Smooth muscle cell (in vitro differentiated cells): ENCODE measurements at regions not wholly inside any gene's neighbourhood (a gene's known extent, or its start where the extent isn't known, plus 50 kb on each side); places are given as distances from the start of the nearest gene placed in this dataset.

Source experiments
- DNase-seq: peaks from one replicate; lab custom pipeline; 2025; ENCODE audit not compliant: unreplicated experiment; lab: John Stamatoyannopoulos, UW
- H2AFZ ChIP-seq: fragments of 200-600 bp; sonication (generic); 2 replicates; pipeline ENCODE4 v1.6.0; 2016; ENCODE audit warnings: antibody characterized with exemption, low read depth, mild to moderate bottlenecking
- H3F3A ChIP-seq: fragments of 200-600 bp; sonication (generic); 2 replicates; pipeline ENCODE4 v1.6.0; 2017; ENCODE audit warnings: antibody characterized with exemption, low read depth
- H3K27ac ChIP-seq: fragments of 200-600 bp; sonication (generic); 2 replicates; pipeline ENCODE4 v1.5.1; 2016; ENCODE audit warnings: low read depth, mild to moderate bottlenecking
- H3K27me3 ChIP-seq: fragments of 200-600 bp; sonication (generic); 2 replicates; pipeline ENCODE4 v1.6.1; 2016; ENCODE audit warnings: low read depth, mild to moderate bottlenecking
- H3K36me3 ChIP-seq: fragments of 200-600 bp; sonication (generic); 2 replicates; pipeline ENCODE4 v1.5.1; 2016; ENCODE audit warnings: low read depth
- H3K4me1 ChIP-seq: fragments of 200-600 bp; sonication (generic); 2 replicates; pipeline ENCODE4 v1.5.1; 2016; ENCODE audit warnings: low read depth
- H3K4me2 ChIP-seq: fragments of 200-600 bp; sonication (generic); 2 replicates; pipeline ENCODE4 v1.6.0; 2016; ENCODE audit warnings: mild to moderate bottlenecking
- H3K4me3 ChIP-seq: fragments of 200-600 bp; sonication (generic); 2 replicates; pipeline ENCODE4 v1.5.1; 2016; ENCODE audit warnings: mild to moderate bottlenecking
- H3K79me2 ChIP-seq: fragments of 200-600 bp; sonication (generic); 2 replicates; pipeline ENCODE4 v1.6.0; 2016; ENCODE audit warnings: low read depth, mild to moderate bottlenecking
- H3K9ac ChIP-seq: fragments of 200-600 bp; sonication (generic); 2 replicates; pipeline ENCODE4 v1.6.0; 2016; ENCODE audit warnings: low read depth
- H3K9me3 ChIP-seq: fragments of 200-600 bp; sonication (generic); replicated peaks from 2 replicates; pipeline ENCODE4 v1.5.1; 2016; ENCODE audit warnings: low read depth
- H4K20me1 ChIP-seq: fragments of 200-600 bp; sonication (generic); 2 replicates; pipeline ENCODE4 v1.6.0; 2016; ENCODE audit warnings: low read depth
- WGBS: methylation state at CpG from one replicate; pipeline ENCODE4 v1.1.7; 2016; ENCODE audit warnings: low lambda C conversion rate; 5-methylcytosine and 5-hydroxymethylcytosine counted together
- TF ChIP-seq, protein P1 (sequence below): fragments of 200-600 bp; sonication (generic); IDR thresholded peaks from 2 replicates; pipeline ENCODE4 v1.5.1; 2017; ENCODE audit warnings: borderline replicate concordance, mild to moderate bottlenecking, antibody characterized with exemption; ENCODE audit not compliant: insufficient read depth, poor library complexity, severe bottlenecking

DNA sequence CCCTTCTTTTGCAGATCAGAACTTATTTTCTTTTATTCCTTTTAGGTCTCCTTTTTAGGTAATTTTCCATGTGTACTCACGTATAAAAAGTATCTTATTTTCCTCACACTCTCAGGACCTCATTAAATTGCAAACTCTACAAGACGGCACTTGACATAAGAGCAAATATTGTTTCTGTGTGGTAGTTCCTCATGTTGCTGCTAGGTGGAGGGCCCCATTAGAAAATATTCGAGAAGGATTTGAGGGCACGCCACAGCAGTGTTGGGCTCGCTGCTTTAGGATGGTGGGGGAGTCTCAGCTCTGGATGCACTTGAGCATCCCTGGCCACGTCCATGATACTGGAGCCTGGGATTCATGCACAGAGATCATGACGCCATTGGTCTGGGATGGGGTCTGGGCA, 64.9 kb upstream of the ZFP64 start:
- Histone ChIP-seq H3K27me3 (no peaks in the 10 kb centered on the region), H3K9me3 (no peaks in the 10 kb centered on the region)
- 90% methylated on average over 7 of the region's 7 CpGs for WGBS

DNA sequence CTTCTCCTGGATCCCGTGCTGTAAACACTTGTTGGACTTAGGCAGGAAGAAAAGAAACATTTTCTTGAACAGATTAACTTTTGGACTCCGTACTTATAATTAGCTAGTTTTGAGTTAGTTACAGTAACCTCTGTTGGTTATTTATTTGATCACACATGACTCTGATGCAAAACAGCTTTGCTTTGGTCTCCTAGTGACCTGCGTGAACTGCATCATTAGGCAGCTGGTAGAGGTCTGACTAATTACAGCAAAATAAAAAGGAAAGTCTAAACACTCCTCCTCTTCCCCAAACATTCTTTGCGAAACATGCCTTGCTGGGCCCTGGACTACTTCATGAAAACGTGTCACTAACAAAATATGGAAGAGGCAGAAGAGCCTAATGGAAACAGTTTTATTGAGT, 61.1 kb upstream of the ZFP64 start:
- Histone ChIP-seq H3K4me3 (no peak overlapping the region), H3K36me3 (no peaks in the 10 kb centered on the region), H2AFZ (no peak overlapping the region), H3K9me3 (no peaks in the 10 kb centered on the region), H3K27ac (no peak overlapping the region), H3K4me1 (no peaks in the 10 kb centered on the region), H4K20me1 (no peaks in the 10 kb centered on the region), H3K79me2 (no peaks in the 10 kb centered on the region), H3K9ac (no peak overlapping the region), H3K4me2 (no peak overlapping the region), H3F3A (no peaks in the 10 kb centered on the region), H3K27me3 (no peaks in the 10 kb centered on the region)
- WGBS: 65% methylated on average over 5 of the region's 5 CpGs
- TF ChIP-seq, protein P1, sequence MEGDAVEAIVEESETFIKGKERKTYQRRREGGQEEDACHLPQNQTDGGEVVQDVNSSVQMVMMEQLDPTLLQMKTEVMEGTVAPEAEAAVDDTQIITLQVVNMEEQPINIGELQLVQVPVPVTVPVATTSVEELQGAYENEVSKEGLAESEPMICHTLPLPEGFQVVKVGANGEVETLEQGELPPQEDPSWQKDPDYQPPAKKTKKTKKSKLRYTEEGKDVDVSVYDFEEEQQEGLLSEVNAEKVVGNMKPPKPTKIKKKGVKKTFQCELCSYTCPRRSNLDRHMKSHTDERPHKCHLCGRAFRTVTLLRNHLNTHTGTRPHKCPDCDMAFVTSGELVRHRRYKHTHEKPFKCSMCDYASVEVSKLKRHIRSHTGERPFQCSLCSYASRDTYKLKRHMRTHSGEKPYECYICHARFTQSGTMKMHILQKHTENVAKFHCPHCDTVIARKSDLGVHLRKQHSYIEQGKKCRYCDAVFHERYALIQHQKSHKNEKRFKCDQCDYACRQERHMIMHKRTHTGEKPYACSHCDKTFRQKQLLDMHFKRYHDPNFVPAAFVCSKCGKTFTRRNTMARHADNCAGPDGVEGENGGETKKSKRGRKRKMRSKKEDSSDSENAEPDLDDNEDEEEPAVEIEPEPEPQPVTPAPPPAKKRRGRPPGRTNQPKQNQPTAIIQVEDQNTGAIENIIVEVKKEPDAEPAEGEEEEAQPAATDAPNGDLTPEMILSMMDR: no peak
- DNase-seq: no peak

More for the DNA sequence above, 64.9 kb upstream of the ZFP64 start:
- no peaks in the 10 kb centered on the region for H3F3A ChIP-seq
- DNase-seq: no peak
- TF ChIP-seq, protein P1: no peak
- no peak overlapping the region for H2AFZ ChIP-seq
- H3K27ac ChIP-seq: no peak overlapping the region
- no peaks in the 10 kb centered on the region for H4K20me1 ChIP-seq
- no peak overlapping the region for H3K4me3 ChIP-seq
- H3K9ac ChIP-seq: no peak overlapping the region
- no peaks in the 10 kb centered on the region for H3K36me3 ChIP-seq
- H3K4me1 ChIP-seq: no peaks in the 10 kb centered on the region
- H3K4me2 ChIP-seq: no peak overlapping the region
- no peaks in the 10 kb centered on the region for H3K79me2 ChIP-seq

DNA sequence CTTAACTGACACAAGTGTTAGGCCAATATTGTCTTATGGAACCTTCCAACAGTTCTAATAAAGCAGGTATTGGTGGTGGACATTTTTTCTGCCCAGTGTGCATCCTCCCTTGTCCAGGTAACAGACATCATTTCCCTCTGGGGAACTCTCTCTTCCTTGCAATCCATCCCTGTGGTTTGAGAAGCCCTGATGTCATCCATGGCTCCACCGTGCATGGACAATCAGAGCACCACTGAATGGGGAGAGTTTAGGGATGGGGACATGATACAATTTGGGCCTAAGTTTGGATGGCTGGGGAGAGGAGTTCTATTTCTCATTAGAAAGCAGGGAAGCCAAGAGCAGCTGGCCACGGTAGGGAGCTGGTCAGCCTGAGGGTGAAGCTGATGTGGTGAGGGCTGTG, 60.2 kb upstream of the ZFP64 start:
- TF ChIP-seq, protein P1: no peak
- WGBS: 91% methylated on average over 2 of the region's 2 CpGs
- no peaks in the 10 kb centered on the region for H4K20me1 ChIP-seq
- H3K9ac ChIP-seq: no peak overlapping the region
- DNase-seq: no peak
- H3K4me1 ChIP-seq: no peaks in the 10 kb centered on the region
- H3K79me2 ChIP-seq: no peaks in the 10 kb centered on the region
- no peak overlapping the region for H3K4me3 ChIP-seq
- H3K27me3 ChIP-seq: no peaks in the 10 kb centered on the region
- H3K27ac ChIP-seq: no peak overlapping the region
- no peak overlapping the region for H3K4me2 ChIP-seq
- no peaks in the 10 kb centered on the region for H3K36me3 ChIP-seq
- no peaks in the 10 kb centered on the region for H3F3A ChIP-seq
- H2AFZ ChIP-seq: no peak overlapping the region
- H3K9me3 ChIP-seq: no peaks in the 10 kb centered on the region

DNA sequence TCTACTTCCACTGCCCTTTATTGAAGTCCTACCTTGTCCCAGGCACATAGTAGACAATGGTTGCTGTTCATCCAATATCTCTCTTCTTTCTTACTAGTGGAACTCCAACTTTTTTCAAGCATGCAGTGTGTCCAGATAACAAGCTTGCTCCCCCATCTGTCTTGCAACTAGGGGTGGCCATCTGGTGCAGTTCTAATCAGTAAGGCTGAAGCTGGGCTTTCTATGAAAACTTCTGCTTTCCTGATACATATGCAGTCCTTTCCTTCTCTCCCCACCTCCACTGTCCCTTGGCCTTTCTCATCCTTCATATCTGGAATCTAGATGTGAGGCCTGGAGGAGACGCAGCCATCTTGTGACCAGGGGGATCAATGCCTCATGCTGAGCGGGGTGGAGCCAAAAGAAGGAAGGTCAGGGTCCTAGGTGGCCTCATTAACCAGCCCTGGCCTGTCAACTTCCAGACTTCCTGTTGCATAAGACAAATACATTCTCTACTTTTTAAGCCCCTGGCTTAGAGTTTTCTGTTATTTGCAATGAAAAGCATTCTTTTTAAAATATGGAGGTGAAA, 59.6 kb upstream of the ZFP64 start:
- no peaks in the 10 kb centered on the region for H3K27me3 ChIP-seq
- TF ChIP-seq, protein P1: no peak
- no peak overlapping the region for H3K27ac ChIP-seq
- H3K4me1 ChIP-seq: no peaks in the 10 kb centered on the region
- no peaks in the 10 kb centered on the region for H4K20me1 ChIP-seq
- no peaks in the 10 kb centered on the region for H3F3A ChIP-seq
- H3K9ac ChIP-seq: no peak overlapping the region
- WGBS: 87% methylated on average over 2 of the region's 2 CpGs
- no peaks in the 10 kb centered on the region for H3K79me2 ChIP-seq
- no peak for DNase-seq
- no peaks in the 10 kb centered on the region for H3K9me3 ChIP-seq
- no peak overlapping the region for H3K4me2 ChIP-seq
- H3K4me3 ChIP-seq: no peak overlapping the region
- no peak overlapping the region for H2AFZ ChIP-seq
- H3K36me3 ChIP-seq: no peaks in the 10 kb centered on the region
